NB4 (cell line): ENCODE measurements at regions not wholly inside any gene's neighbourhood (a gene's known extent, or its start where the extent isn't known, plus 50 kb on each side); places are given as distances from the start of the nearest gene placed in this dataset.

Experiments
- CTCF ChIP-seq: IDR thresholded peaks from one replicate; pipeline ENCODE4 v1.5.1; 2012; ENCODE audit warnings: low read depth, low read length
- POLR2A ChIP-seq: IDR thresholded peaks from 2 replicates; pipeline ENCODE4 v1.6.1; 2011; ENCODE audit warnings: mild to moderate bottlenecking; ENCODE audit not compliant: insufficient read length; ENCODE audit errors: extremely low read depth

- TF ChIP-seq CTCF (no peak), POLR2A (no peak)
Measured at GRCh38 chr6:169162249-169162648, 91.4 kb downstream of the THBS2 start.
